HG03108 (cell line): ENCODE measurements at regions not wholly inside any gene's neighbourhood (a gene's known extent, or its start where the extent isn't known, plus 50 kb on each side); places are given as distances from the start of the nearest gene placed in this dataset.

Experiments used
- ATAC-seq: cut with Tn5 transposase; IDR thresholded peaks from one replicate; pipeline ENCODE4 v1.9.1; 2021; ENCODE audit warnings: moderate library complexity; ENCODE audit not compliant: unreplicated experiment

- ATAC-seq: no peak
Measured at GRCh38 chr1:182129398-182129797, 67.9 kb upstream of the ZNF648 start.

- ATAC-seq: no peak
Measured at GRCh38 chr1:182128502-182128901, 67.0 kb upstream of the ZNF648 start.

- ATAC-seq: no peak
Measured at GRCh38 chr1:182127656-182128055, 66.1 kb upstream of the ZNF648 start.

- no peak for ATAC-seq
Measured at GRCh38 chr1:182126272-182126800, 64.8 kb upstream of the ZNF648 start.

GRCh38 chr1:182122913-182123260 is 61.4 kb upstream of the ZNF648 start:
- no peak for ATAC-seq

GRCh38 chr1:182122256-182122912 is 60.9 kb upstream of the ZNF648 start:
- no peak for ATAC-seq

GRCh38 chr1:182121787-182122186 is 60.3 kb upstream of the ZNF648 start:
- no peak for ATAC-seq

GRCh38 chr1:182120411-182121258 is 59.1 kb upstream of the ZNF648 start:
- ATAC-seq: no peak

GRCh38 chr1:182119631-182120030 is 58.1 kb upstream of the ZNF648 start:
- no peak for ATAC-seq

- ATAC-seq: no peak
Measured at GRCh38 chr1:182118851-182119250, 57.3 kb upstream of the ZNF648 start.

- no peak for ATAC-seq
Measured at GRCh38 chr1:182114627-182115023, 53.1 kb upstream of the ZNF648 start.

- ATAC-seq: no peak
Measured at GRCh38 chr1:182113879-182114626, 52.5 kb upstream of the ZNF648 start.

GRCh38 chr1:182111496-182111895 is 50.0 kb upstream of the ZNF648 start:
- ATAC-seq: no peak
